GM19238 (cell line): ENCODE measurements at regions not wholly inside any gene's neighbourhood (a gene's known extent, or its start where the extent isn't known, plus 50 kb on each side); places are given as distances from the start of the nearest gene placed in this dataset.

Experiments used
- DNase-seq: peaks from one replicate; pipeline ENCODE4 v3.0.0; 2011; ENCODE audit warnings: low spot score; ENCODE audit not compliant: insufficient read length

- no peak for DNase-seq
Measured at GRCh38 chr11:109857637-109858036, 235.6 kb upstream of the ZC3H12C start.

- no peak for DNase-seq
Measured at GRCh38 chr11:109858152-109858551, 235.0 kb upstream of the ZC3H12C start.

GRCh38 chr11:109859045-109859724 lies 234.0 kb upstream of the ZC3H12C start:
- no peak for DNase-seq

GRCh38 chr11:109862835-109863234 lies 230.4 kb upstream of the ZC3H12C start:
- no peak for DNase-seq

- peak; percentile 36 for DNase-seq
Measured at GRCh38 chr11:109864151-109864661, 229.0 kb upstream of the ZC3H12C start.

GRCh38 chr11:109864834-109865547 lies 228.2 kb upstream of the ZC3H12C start:
- no peak for DNase-seq

GRCh38 chr11:109865548-109866186 lies 227.5 kb upstream of the ZC3H12C start:
- DNase-seq = no peak

- no peak for DNase-seq
Measured at GRCh38 chr11:109867784-109868183, 225.4 kb upstream of the ZC3H12C start.

- DNase-seq = no peak
Measured at GRCh38 chr11:109869536-109869935, 223.7 kb upstream of the ZC3H12C start.

GRCh38 chr11:109870297-109870696 lies 222.9 kb upstream of the ZC3H12C start:
- DNase-seq = no peak

GRCh38 chr11:109877043-109877442 lies 216.1 kb upstream of the ZC3H12C start:
- no peak for DNase-seq

GRCh38 chr11:109884501-109884900 lies 208.7 kb upstream of the ZC3H12C start:
- no peak for DNase-seq

GRCh38 chr11:109885006-109885405 lies 208.2 kb upstream of the ZC3H12C start:
- no peak for DNase-seq

- no peak for DNase-seq
Measured at GRCh38 chr11:109892321-109892794, 200.8 kb upstream of the ZC3H12C start.

- DNase-seq = no peak
Measured at GRCh38 chr11:109894242-109894641, 198.9 kb upstream of the ZC3H12C start.

- no peak for DNase-seq
Measured at GRCh38 chr11:109898592-109898991, 194.6 kb upstream of the ZC3H12C start.

GRCh38 chr11:109902764-109903433 lies 190.3 kb upstream of the ZC3H12C start:
- no peak for DNase-seq

- no peak for DNase-seq
Measured at GRCh38 chr11:109911488-109911887, 181.7 kb upstream of the ZC3H12C start.

- DNase-seq = no peak
Measured at GRCh38 chr11:109914038-109914437, 179.2 kb upstream of the ZC3H12C start.

GRCh38 chr11:109914809-109915653 lies 178.2 kb upstream of the ZC3H12C start:
- no peak for DNase-seq

GRCh38 chr11:109926941-109927340 lies 166.3 kb upstream of the ZC3H12C start:
- DNase-seq = no peak
